HG02571 (cell line): ENCODE measurements at regions not wholly inside any gene's neighbourhood (a gene's known extent, or its start where the extent isn't known, plus 50 kb on each side); places are given as distances from the start of the nearest gene placed in this dataset.
"Not testable (repeated sequence)": the region's sequence is repeated elsewhere in the genome, so short reads cannot be mapped to it uniquely, and the experiment has no call there.

Source experiments
- ATAC-seq: cut with Tn5 transposase; IDR thresholded peaks from one replicate; pipeline ENCODE4 v1.9.1; 2021; ENCODE audit warnings: mild to moderate bottlenecking, moderate library complexity; ENCODE audit not compliant: unreplicated experiment

- ATAC-seq = no peak
Observed at GRCh38 chr5:92019376-92019990, 636.4 kb upstream of the ARRDC3 start.

GRCh38 chr5:92017776-92018175, 634.7 kb upstream of the ARRDC3 start:
- ATAC-seq = no peak

- ATAC-seq = not testable (repeated sequence)
Observed at GRCh38 chr5:92011845-92012244, 628.7 kb upstream of the ARRDC3 start.

GRCh38 chr5:92003806-92004205, 620.7 kb upstream of the ARRDC3 start:
- ATAC-seq = no peak

GRCh38 chr5:92002721-92003274, 619.7 kb upstream of the ARRDC3 start:
- ATAC-seq = no peak

- no peak for ATAC-seq
Observed at GRCh38 chr5:91998774-91999173, 615.7 kb upstream of the ARRDC3 start.

- no peak for ATAC-seq
Observed at GRCh38 chr5:91983869-91984268, 600.8 kb upstream of the ARRDC3 start.

GRCh38 chr5:91978221-91978882, 595.2 kb upstream of the ARRDC3 start:
- no peak for ATAC-seq

GRCh38 chr5:91977579-91977978, 594.5 kb upstream of the ARRDC3 start:
- ATAC-seq = no peak

- ATAC-seq = no peak
Observed at GRCh38 chr5:91976451-91976850, 593.3 kb upstream of the ARRDC3 start.

GRCh38 chr5:91963166-91963565, 580.0 kb upstream of the ARRDC3 start:
- no peak for ATAC-seq

GRCh38 chr5:91957666-91958065, 574.5 kb upstream of the ARRDC3 start:
- no peak for ATAC-seq

GRCh38 chr5:91956738-91957137, 573.6 kb upstream of the ARRDC3 start:
- no peak for ATAC-seq

GRCh38 chr5:91955610-91956009, 572.5 kb upstream of the ARRDC3 start:
- ATAC-seq = no peak

GRCh38 chr5:91954136-91954535, 571.0 kb upstream of the ARRDC3 start:
- no peak for ATAC-seq

- no peak for ATAC-seq
Observed at GRCh38 chr5:91950328-91950727, 567.2 kb upstream of the ARRDC3 start.

- no peak for ATAC-seq
Observed at GRCh38 chr5:91946870-91947269, 563.8 kb upstream of the ARRDC3 start.

- no peak for ATAC-seq
Observed at GRCh38 chr5:91941588-91941987, 558.5 kb upstream of the ARRDC3 start.

GRCh38 chr5:91938441-91938840, 555.3 kb upstream of the ARRDC3 start:
- ATAC-seq = no peak

GRCh38 chr5:91937121-91937520, 554.0 kb upstream of the ARRDC3 start:
- no peak for ATAC-seq

GRCh38 chr5:91929522-91929817, 546.4 kb upstream of the ARRDC3 start:
- no peak for ATAC-seq

GRCh38 chr5:91928754-91929521, 545.8 kb upstream of the ARRDC3 start:
- no peak for ATAC-seq
